WTC11 (cell line): ENCODE measurements at regions not wholly inside any gene's neighbourhood (a gene's known extent, or its start where the extent isn't known, plus 50 kb on each side); places are given as distances from the start of the nearest gene placed in this dataset.
"Not testable (repeated sequence)": the region's sequence is repeated elsewhere in the genome, so short reads cannot be mapped to it uniquely, and the experiment has no call there.

Source experiments
- ATAC-seq: fragments of 200-7000 bp; cut with Tn5 transposase; 2 replicates; pipeline ENCODE4 v1.10.0; 2021; ENCODE audit warnings: mild to moderate bottlenecking, moderate library complexity
- CTCF ChIA-PET: fragments of 300-600 bp; sonication (Branson Sonifier 250); formaldehyde crosslinking; loops from one replicate; lab custom pipeline; 2021; ENCODE audit warnings: antibody characterized with exemption; lab: Charles Lee
- POLR2A ChIA-PET: fragments of 350-600 bp; sonication (Branson Sonifier 250); formaldehyde crosslinking; loops from one replicate; lab custom pipeline; 2021; ENCODE audit warnings: antibody characterized with exemption; lab: Charles Lee
- DNase-seq: peaks from one replicate; pipeline ENCODE4 v3.0.0; 2021; ENCODE audit warnings: low spot score
- H3K27ac Mint-ChIP-seq: 2 replicates; pipeline ENCODE4 v1.8.0; 2021; ENCODE audit warnings: mixed read lengths
- H3K27me3 Mint-ChIP-seq: 2 replicates; pipeline ENCODE4 v1.8.0; 2021; ENCODE audit warnings: low read depth, mild to moderate bottlenecking, moderate library complexity, mixed read lengths
- H3K36me3 Mint-ChIP-seq: 2 replicates; pipeline ENCODE4 v1.8.0; 2021; ENCODE audit warnings: mixed read lengths
- H3K4me1 Mint-ChIP-seq: 2 replicates; pipeline ENCODE4 v1.8.0; 2022; ENCODE audit warnings: mixed read lengths
- H3K4me3 Mint-ChIP-seq: 2 replicates; pipeline ENCODE4 v1.8.0; 2021; ENCODE audit warnings: mild to moderate bottlenecking, moderate library complexity, mixed read lengths
- H3K9me3 Mint-ChIP-seq: 2 replicates; pipeline ENCODE4 v1.8.0; 2021; ENCODE audit warnings: mixed read lengths
- ATF2 ChIP-seq: sonication (generic); formaldehyde crosslinking; IDR thresholded peaks from 2 replicates; pipeline ENCODE4 v1.8.1; 2022; ENCODE audit warnings: low read depth, missing genetic modification reagents, borderline replicate concordance
- ATF6 ChIP-seq: sonication (generic); formaldehyde crosslinking; IDR thresholded peaks from 2 replicates; pipeline ENCODE4 v1.8.1; 2023; ENCODE audit warnings: mild to moderate bottlenecking, missing genetic modification reagents
- CBFB ChIP-seq: sonication (generic); formaldehyde crosslinking; IDR thresholded peaks from 2 replicates; pipeline ENCODE4 v1.8.1; 2022; ENCODE audit warnings: mild to moderate bottlenecking, low read depth, missing genetic modification reagents
- CREB1 ChIP-seq: sonication (generic); formaldehyde crosslinking; IDR thresholded peaks from 2 replicates; pipeline ENCODE4 v1.8.0; 2023; ENCODE audit warnings: mild to moderate bottlenecking, missing genetic modification reagents
- E2F1 ChIP-seq: sonication (generic); formaldehyde crosslinking; IDR thresholded peaks from 2 replicates; pipeline ENCODE4 v1.8.0; 2022; ENCODE audit warnings: mild to moderate bottlenecking, missing genetic modification reagents
- JAZF1 ChIP-seq: fragments of 250-450 bp; sonication (Bioruptor Pico); IDR thresholded peaks from 2 replicates; pipeline ENCODE4 v1.9.0; 2021; ENCODE audit warnings: moderate library complexity, mild to moderate bottlenecking, inconsistent platforms
- JUN ChIP-seq: sonication (generic); formaldehyde crosslinking; IDR thresholded peaks from 2 replicates; pipeline ENCODE4 v1.8.0; 2023; ENCODE audit warnings: mild to moderate bottlenecking, missing genetic modification reagents
- MXD4 ChIP-seq: fragments of 250-450 bp; sonication (Bioruptor Pico); IDR thresholded peaks from 2 replicates; pipeline ENCODE4 v1.8.0; 2021; ENCODE audit warnings: mild to moderate bottlenecking, moderate library complexity, borderline replicate concordance
- NFATC4 ChIP-seq: fragments of 250-450 bp; sonication (Bioruptor Pico); IDR thresholded peaks from 2 replicates; pipeline ENCODE4 v1.9.0; 2021; ENCODE audit warnings: mild to moderate bottlenecking
- NFYB ChIP-seq: sonication (generic); formaldehyde crosslinking; conservative IDR thresholded peaks from 2 replicates; pipeline ENCODE4 v1.8.0; 2022; ENCODE audit warnings: low read depth, missing genetic modification reagents
- NR3C1 ChIP-seq: sonication (generic); formaldehyde crosslinking; conservative IDR thresholded peaks from 2 replicates; pipeline ENCODE4 v1.8.1; 2023; ENCODE audit warnings: low read depth, mild to moderate bottlenecking, missing genetic modification reagents
- PRRX2 ChIP-seq: fragments of 250-450 bp; sonication (Bioruptor Pico); IDR thresholded peaks from 2 replicates; pipeline ENCODE4 v1.8.0; 2021; ENCODE audit warnings: mild to moderate bottlenecking
- RORB ChIP-seq: fragments of 250-450 bp; sonication (Bioruptor Pico); IDR thresholded peaks from 2 replicates; pipeline ENCODE4 v1.9.0; 2021; ENCODE audit warnings: mild to moderate bottlenecking
- SOX15 ChIP-seq: fragments of 250-450 bp; sonication (Bioruptor Pico); IDR thresholded peaks from 2 replicates; pipeline ENCODE4 v1.9.0; 2021; ENCODE audit warnings: mild to moderate bottlenecking
- SP1 ChIP-seq: sonication (generic); formaldehyde crosslinking; conservative IDR thresholded peaks from 2 replicates; pipeline ENCODE4 v1.8.1; 2022; ENCODE audit warnings: missing genetic modification reagents
- TP53 ChIP-seq: sonication (generic); formaldehyde crosslinking; IDR thresholded peaks from 2 replicates; pipeline ENCODE4 v1.8.1; 2023; ENCODE audit warnings: mild to moderate bottlenecking, missing genetic modification reagents
- ZBTB21 ChIP-seq: sonication (generic); formaldehyde crosslinking; IDR thresholded peaks from 2 replicates; pipeline ENCODE4 v1.8.1; 2023; ENCODE audit warnings: mild to moderate bottlenecking, missing genetic modification reagents, borderline replicate concordance
- ZBTB43 ChIP-seq: sonication (generic); formaldehyde crosslinking; IDR thresholded peaks from 2 replicates; pipeline ENCODE4 v1.8.1; 2023; ENCODE audit warnings: mild to moderate bottlenecking, missing genetic modification reagents
- ZNF138 ChIP-seq: sonication (generic); formaldehyde crosslinking; conservative IDR thresholded peaks from 2 replicates; pipeline ENCODE4 v1.8.1; 2022; ENCODE audit warnings: mild to moderate bottlenecking, moderate library complexity, missing genetic modification reagents
- ZNF232 ChIP-seq: sonication (generic); formaldehyde crosslinking; IDR thresholded peaks from 2 replicates; pipeline ENCODE4 v1.8.0; 2022; ENCODE audit warnings: mild to moderate bottlenecking, missing genetic modification reagents
- ZNF423 ChIP-seq: fragments of 250-450 bp; sonication (Bioruptor Pico); IDR thresholded peaks from 2 replicates; pipeline ENCODE4 v2.1.2; 2022; ENCODE audit warnings: mild to moderate bottlenecking, moderate library complexity

- no peak for DNase-seq
- no peak overlapping the region for H3K4me3 Mint-ChIP-seq
- 0 out of 2 replicates have a peak, but pooled peaks have one; percentile 25 for TF ChIP-seq PRRX2
- no peak for TF ChIP-seq SP1 (CRISPR knock-in tag)
- H3K27ac Mint-ChIP-seq, result no peak overlapping the region
- H3K27me3 Mint-ChIP-seq, result no peaks in the 10 kb centered on the region; the same call in 1 of the 2 replicates
- H3K4me1 Mint-ChIP-seq, result peaks cover 38% of the 10 kb centered on the region
- ChIA-PET CTCF (interaction anchor here (0.6 to 2.2 kb wide), 12 partner anchors 56 to 358 kb away, joined by 3 to 11 read pairs (median 4); partner anchors contain the start of gene KLF7), POLR2A (no interaction called here)
- H3K9me3 Mint-ChIP-seq, result peaks cover 19% of the 10 kb centered on the region
- peak; percentile 89 for ATAC-seq
- peaks cover 3% of the 10 kb centered on the region for H3K36me3 Mint-ChIP-seq
Measured at GRCh38 chr2:207341804-207342203, 176.1 kb upstream of the KLF7 start.

DNA sequence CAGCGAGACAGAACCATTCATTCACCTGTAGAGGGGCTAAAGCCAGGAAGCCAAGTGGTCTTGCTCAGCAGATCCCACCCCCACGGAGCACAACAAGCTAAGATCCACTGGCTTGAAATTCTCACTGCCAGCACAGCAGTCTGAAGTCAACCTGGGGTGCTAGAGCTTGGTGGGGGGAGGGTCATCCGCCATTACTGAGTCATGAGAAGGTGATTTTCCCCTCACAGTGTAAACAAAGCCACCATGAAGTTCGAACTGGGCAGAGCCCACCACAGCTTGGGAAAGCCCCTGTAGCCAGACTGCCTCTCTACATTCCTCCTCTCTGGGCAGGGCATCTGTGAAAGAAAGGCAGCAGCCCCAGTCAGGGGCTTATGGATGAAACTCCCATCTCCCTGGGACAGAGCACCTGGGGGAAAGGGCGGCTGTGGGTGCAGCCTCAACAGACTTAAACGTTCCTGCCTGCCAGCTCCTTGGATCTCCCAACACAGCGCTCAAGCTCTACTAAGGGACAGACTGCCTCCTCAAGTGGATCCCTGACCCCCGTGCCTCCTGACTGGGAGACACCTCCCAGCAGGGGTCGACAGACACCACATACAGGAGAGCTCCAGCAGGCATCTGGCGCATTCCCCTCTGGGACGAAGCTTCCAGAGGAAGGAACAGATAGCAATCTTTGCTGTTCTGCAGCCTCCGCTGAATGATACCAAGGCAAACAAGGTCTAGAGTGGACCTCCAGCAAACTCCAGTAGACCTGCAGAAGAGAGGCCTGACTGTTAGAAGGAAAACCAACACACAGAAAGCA, 179.0 kb upstream of the KLF7 start:
- H3K27me3 Mint-ChIP-seq, H3K36me3 Mint-ChIP-seq, H3K27ac Mint-ChIP-seq, H3K4me3 Mint-ChIP-seq, ATAC-seq, DNase-seq: not testable (repeated sequence)
- Mint-ChIP-seq H3K9me3 (peaks cover 40% of the 10 kb centered on the region), H3K4me1 (peaks cover 20% of the 10 kb centered on the region)
- POLR2A ChIA-PET, result interaction anchor here (0.6 kb wide), 1 partner anchor 132 kb away, joined by 3 read pairs; no protein-coding TSS in a partner anchor
- CTCF ChIA-PET, result interaction anchor here (2.5 kb wide), 1 partner anchor 129 kb away, joined by 9 read pairs; no protein-coding TSS in a partner anchor

GRCh38 chr2:207351171-207351570, 178.6 kb upstream of the CREB1 start:
- POLR2A ChIA-PET, result no interaction called here
- H3K27me3 Mint-ChIP-seq, result no peaks in the 10 kb centered on the region; the same call in 1 of the 2 replicates
- H3K4me3 Mint-ChIP-seq, result no peak overlapping the region
- peaks cover 27% of the 10 kb centered on the region for H3K9me3 Mint-ChIP-seq
- TF ChIP-seq ZNF138 (no peak), CBFB (no peak), ZNF423 (CRISPR knock-in tag) (no peak), ATF2 (no peak), PRRX2 (no peak), JUN (CRISPR knock-in tag) (no peak), NFATC4 (CRISPR knock-in tag) (no peak), JAZF1 (CRISPR knock-in tag) (no peak), ZBTB21 (CRISPR knock-in tag) (no peak), MXD4 (no peak), ZBTB43 (no peak), SOX15 (no peak), TP53 (no peak), CREB1 (CRISPR knock-in tag) (no peak), E2F1 (no peak), ATF6 (CRISPR knock-in tag) (no peak), RORB (no peak), ZNF232 (CRISPR knock-in tag) (no peak), NFYB (no peak), NR3C1 (no peak)
- H3K27ac Mint-ChIP-seq, result no peak overlapping the region
- ATAC-seq, result no peak
- H3K4me1 Mint-ChIP-seq, result peaks cover 9% of the 10 kb centered on the region
- peaks cover 9% of the 10 kb centered on the region for H3K36me3 Mint-ChIP-seq
- CTCF ChIA-PET, result no interaction called here
- DNase-seq, result no peak
